SK-N-SH treated with all-trans-retinoic acid at 6 μM for 48 hours (cell line): ENCODE measurements at regions not wholly inside any gene's neighbourhood (a gene's known extent, or its start where the extent isn't known, plus 50 kb on each side); places are given as distances from the start of the nearest gene placed in this dataset.

Experiments used
- ATAC-seq: fragments of 200-7000 bp; cut with Tn5 transposase; 3 replicates; pipeline ENCODE4 v1.9.1; 2020; ENCODE audit warnings: mild to moderate bottlenecking, moderate library complexity
- ARNTL ChIP-seq: fragments of 450-650 bp; formaldehyde crosslinking; IDR thresholded peaks from 2 replicates; pipeline ENCODE4 v1.5.0; 2020; ENCODE audit warnings: low read depth, mild to moderate bottlenecking, moderate library complexity, borderline replicate concordance
- BACH2 ChIP-seq: fragments of 250-450 bp; sonication (Bioruptor Pico); IDR thresholded peaks from 2 replicates; pipeline ENCODE4 v1.9.0; 2021; ENCODE audit warnings: mild to moderate bottlenecking, borderline replicate concordance
- CREB5 ChIP-seq: fragments of 250-450 bp; sonication (Bioruptor Pico); IDR thresholded peaks from 2 replicates; pipeline ENCODE4 v1.5.1; 2020; ENCODE audit warnings: low read depth, mild to moderate bottlenecking, moderate library complexity
- CSDC2 ChIP-seq: fragments of 250-450 bp; sonication (Bioruptor Pico); IDR thresholded peaks from 2 replicates; pipeline ENCODE4 v1.5.0; 2020; ENCODE audit warnings: mild to moderate bottlenecking, moderate library complexity
- ESRRG ChIP-seq: fragments of 250-450 bp; sonication (Bioruptor Pico); IDR thresholded peaks from 2 replicates; pipeline ENCODE4 v1.6.1; 2021; ENCODE audit warnings: mild to moderate bottlenecking
- GLIS3 ChIP-seq: fragments of 250-450 bp; sonication (Bioruptor Pico); IDR thresholded peaks from 2 replicates; pipeline ENCODE4 v1.5.0; 2020; ENCODE audit warnings: mild to moderate bottlenecking, moderate library complexity
- ISL1 ChIP-seq: fragments of 250-450 bp; sonication (Bioruptor Pico); IDR thresholded peaks from 2 replicates; pipeline ENCODE4 v2.1.2; 2022; ENCODE audit warnings: mild to moderate bottlenecking, moderate library complexity
- OSR1 ChIP-seq: fragments of 250-450 bp; sonication (Bioruptor Pico); IDR thresholded peaks from 2 replicates; pipeline ENCODE4 v1.8.0; 2022; ENCODE audit warnings: moderate library complexity, mild to moderate bottlenecking, inconsistent platforms
- POU6F1 ChIP-seq: fragments of 250-450 bp; sonication (Bioruptor Pico); IDR thresholded peaks from 2 replicates; pipeline ENCODE4 v1.8.0; 2021; ENCODE audit warnings: low read depth, mild to moderate bottlenecking, moderate library complexity, borderline replicate concordance
- PPARA ChIP-seq: fragments of 250-450 bp; sonication (Bioruptor Pico); IDR thresholded peaks from 2 replicates; pipeline ENCODE4 v1.5.0; 2020; ENCODE audit warnings: mild to moderate bottlenecking, borderline replicate concordance
- RARB ChIP-seq: fragments of 250-450 bp; sonication (Bioruptor Pico); IDR thresholded peaks from 2 replicates; pipeline ENCODE4 v1.8.0; 2021; ENCODE audit warnings: mild to moderate bottlenecking, moderate library complexity
- SNAI2 ChIP-seq: fragments of 250-450 bp; sonication (Bioruptor Pico); IDR thresholded peaks from 2 replicates; pipeline ENCODE4 v1.5.0; 2020; ENCODE audit warnings: mild to moderate bottlenecking, moderate library complexity
- TCF4 ChIP-seq: fragments of 250-450 bp; sonication (Bioruptor Pico); IDR thresholded peaks from 2 replicates; pipeline ENCODE4 v1.8.0; 2021; ENCODE audit warnings: mild to moderate bottlenecking, moderate library complexity, borderline replicate concordance
- TOX ChIP-seq: fragments of 250-450 bp; sonication (Bioruptor Pico); IDR thresholded peaks from 2 replicates; pipeline ENCODE4 v1.8.0; 2021; ENCODE audit warnings: mild to moderate bottlenecking, moderate library complexity, borderline replicate concordance
- TSHZ2 ChIP-seq: fragments of 250-450 bp; sonication (Bioruptor Pico); IDR thresholded peaks from 2 replicates; pipeline ENCODE4 v1.5.0; 2020; ENCODE audit warnings: mild to moderate bottlenecking, moderate library complexity
- ZC3H10 ChIP-seq: fragments of 250-450 bp; sonication (Bioruptor Pico); IDR thresholded peaks from 2 replicates; pipeline ENCODE4 v1.5.1; 2021; ENCODE audit warnings: mild to moderate bottlenecking, moderate library complexity
- ZFP3 ChIP-seq: fragments of 250-450 bp; sonication (Bioruptor Pico); IDR thresholded peaks from 2 replicates; pipeline ENCODE4 v1.5.0; 2020; ENCODE audit warnings: mild to moderate bottlenecking, moderate library complexity
- ZFP30 ChIP-seq: fragments of 450-650 bp; formaldehyde crosslinking; IDR thresholded peaks from 2 replicates; pipeline ENCODE4 v1.5.0; 2022; ENCODE audit warnings: mild to moderate bottlenecking, moderate library complexity
- ZNF565 ChIP-seq: fragments of 450-650 bp; formaldehyde crosslinking; conservative IDR thresholded peaks from 2 replicates; pipeline ENCODE4 v1.5.0; 2020; ENCODE audit warnings: low read depth, mild to moderate bottlenecking, moderate library complexity
- ZNF70 ChIP-seq: fragments of 450-650 bp; formaldehyde crosslinking; IDR thresholded peaks from 2 replicates; pipeline ENCODE4 v1.5.0; 2020; ENCODE audit warnings: mild to moderate bottlenecking, moderate library complexity
- ZNF8 ChIP-seq: fragments of 450-650 bp; formaldehyde crosslinking; IDR thresholded peaks from 2 replicates; pipeline ENCODE4 v1.5.0; 2020; ENCODE audit warnings: mild to moderate bottlenecking, moderate library complexity
- TF ChIP-seq, protein P1 (sequence below): fragments of 250-450 bp; sonication (Bioruptor Pico); IDR thresholded peaks from 2 replicates; pipeline ENCODE4 v1.8.0; 2020; ENCODE audit warnings: mild to moderate bottlenecking, moderate library complexity, borderline replicate concordance
- TF ChIP-seq, protein P2 (sequence below): fragments of 250-450 bp; sonication (Bioruptor Pico); IDR thresholded peaks from 2 replicates; pipeline ENCODE4 v1.5.1; 2021; ENCODE audit warnings: mild to moderate bottlenecking, moderate library complexity

DNA sequence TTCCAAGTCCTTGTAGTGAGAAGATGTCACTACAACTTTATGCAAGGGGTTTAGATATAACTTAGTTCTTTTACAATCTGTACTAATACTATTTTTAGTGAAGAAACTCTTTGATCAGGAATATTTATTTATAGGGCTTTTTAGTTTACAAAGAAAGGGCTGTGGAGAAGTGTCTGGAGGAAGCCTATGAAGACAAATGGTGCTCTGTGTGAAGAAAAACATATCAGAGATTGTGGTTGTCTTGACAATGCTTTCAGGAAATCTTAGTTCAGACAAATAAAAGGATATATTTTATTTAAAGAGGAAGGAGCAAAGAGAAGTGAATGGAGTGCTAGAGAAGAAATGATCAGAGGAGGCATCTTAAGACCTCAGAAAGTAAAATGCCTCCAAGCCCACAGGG, 824.9 kb downstream of the DCDC2C start:
- ATAC-seq: no peak

DNA sequence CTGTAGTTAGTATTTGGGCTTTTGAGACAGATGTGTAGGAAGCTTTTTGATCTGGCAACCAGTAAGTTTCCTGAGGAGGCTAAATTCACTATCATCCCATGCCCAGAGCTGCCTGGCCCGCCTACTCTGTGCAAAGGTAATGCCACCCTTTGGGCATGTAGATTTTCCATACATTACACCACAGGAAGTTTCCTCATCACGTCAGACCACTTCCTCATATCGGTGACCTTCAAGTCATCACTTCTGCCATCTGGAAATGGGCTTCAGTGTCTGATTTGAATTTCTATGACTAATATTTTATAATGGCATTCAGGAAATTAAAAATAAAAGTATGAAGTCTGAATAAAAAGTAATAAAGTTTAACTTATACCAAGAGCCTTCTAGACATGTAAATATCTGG, 825.4 kb downstream of the DCDC2C start:
- no peak for ATAC-seq
- no peak for TF ChIP-seq TCF4 (CRISPR knock-in tag)
- TF ChIP-seq ZFP30: no peak
- no peak for TF ChIP-seq ZC3H10 (CRISPR knock-in tag)
- TF ChIP-seq CSDC2 (CRISPR knock-in tag): no peak
- TF ChIP-seq ZNF70: no peak
- no peak for TF ChIP-seq ARNTL (CRISPR knock-in tag)
- no peak for TF ChIP-seq POU6F1 (CRISPR knock-in tag)
- no peak for TF ChIP-seq OSR1 (CRISPR knock-in tag)
- TF ChIP-seq ISL1 (CRISPR knock-in tag): no peak
- no peak for TF ChIP-seq BACH2 (CRISPR knock-in tag)
- no peak for TF ChIP-seq ESRRG
- no peak for TF ChIP-seq ZNF8 (CRISPR knock-in tag)
- no peak for TF ChIP-seq ZNF565 (CRISPR knock-in tag)
- TF ChIP-seq, protein P1, sequence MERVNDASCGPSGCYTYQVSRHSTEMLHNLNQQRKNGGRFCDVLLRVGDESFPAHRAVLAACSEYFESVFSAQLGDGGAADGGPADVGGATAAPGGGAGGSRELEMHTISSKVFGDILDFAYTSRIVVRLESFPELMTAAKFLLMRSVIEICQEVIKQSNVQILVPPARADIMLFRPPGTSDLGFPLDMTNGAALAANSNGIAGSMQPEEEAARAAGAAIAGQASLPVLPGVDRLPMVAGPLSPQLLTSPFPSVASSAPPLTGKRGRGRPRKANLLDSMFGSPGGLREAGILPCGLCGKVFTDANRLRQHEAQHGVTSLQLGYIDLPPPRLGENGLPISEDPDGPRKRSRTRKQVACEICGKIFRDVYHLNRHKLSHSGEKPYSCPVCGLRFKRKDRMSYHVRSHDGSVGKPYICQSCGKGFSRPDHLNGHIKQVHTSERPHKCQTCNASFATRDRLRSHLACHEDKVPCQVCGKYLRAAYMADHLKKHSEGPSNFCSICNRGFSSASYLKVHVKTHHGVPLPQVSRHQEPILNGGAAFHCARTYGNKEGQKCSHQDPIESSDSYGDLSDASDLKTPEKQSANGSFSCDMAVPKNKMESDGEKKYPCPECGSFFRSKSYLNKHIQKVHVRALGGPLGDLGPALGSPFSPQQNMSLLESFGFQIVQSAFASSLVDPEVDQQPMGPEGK (CRISPR knock-in tag): no peak
- TF ChIP-seq ZFP3 (CRISPR knock-in tag): no peak

More for the DNA sequence above, 824.9 kb downstream of the DCDC2C start:
- TF ChIP-seq CSDC2 (CRISPR knock-in tag) (no peak), SNAI2 (no peak), PPARA (no peak), ISL1 (CRISPR knock-in tag) (no peak), ZNF565 (CRISPR knock-in tag) (no peak), TOX (CRISPR knock-in tag) (no peak), GLIS3 (no peak), ZNF8 (CRISPR knock-in tag) (no peak), RARB (CRISPR knock-in tag) (no peak), ZC3H10 (CRISPR knock-in tag) (no peak), ZFP30 (no peak)
- TF ChIP-seq, protein P1 (CRISPR knock-in tag): no peak

- ATAC-seq: no peak
- TF ChIP-seq CSDC2 (CRISPR knock-in tag): no peak
- no peak for TF ChIP-seq ZFP30
- TF ChIP-seq TCF4 (CRISPR knock-in tag): no peak
- TF ChIP-seq ZNF565 (CRISPR knock-in tag): no peak
- TF ChIP-seq ISL1 (CRISPR knock-in tag): no peak
- TF ChIP-seq ZFP3 (CRISPR knock-in tag): no peak
- no peak for TF ChIP-seq ARNTL (CRISPR knock-in tag)
- TF ChIP-seq CREB5 (CRISPR knock-in tag): no peak
- no peak for TF ChIP-seq POU6F1 (CRISPR knock-in tag)
- TF ChIP-seq, protein P2, sequence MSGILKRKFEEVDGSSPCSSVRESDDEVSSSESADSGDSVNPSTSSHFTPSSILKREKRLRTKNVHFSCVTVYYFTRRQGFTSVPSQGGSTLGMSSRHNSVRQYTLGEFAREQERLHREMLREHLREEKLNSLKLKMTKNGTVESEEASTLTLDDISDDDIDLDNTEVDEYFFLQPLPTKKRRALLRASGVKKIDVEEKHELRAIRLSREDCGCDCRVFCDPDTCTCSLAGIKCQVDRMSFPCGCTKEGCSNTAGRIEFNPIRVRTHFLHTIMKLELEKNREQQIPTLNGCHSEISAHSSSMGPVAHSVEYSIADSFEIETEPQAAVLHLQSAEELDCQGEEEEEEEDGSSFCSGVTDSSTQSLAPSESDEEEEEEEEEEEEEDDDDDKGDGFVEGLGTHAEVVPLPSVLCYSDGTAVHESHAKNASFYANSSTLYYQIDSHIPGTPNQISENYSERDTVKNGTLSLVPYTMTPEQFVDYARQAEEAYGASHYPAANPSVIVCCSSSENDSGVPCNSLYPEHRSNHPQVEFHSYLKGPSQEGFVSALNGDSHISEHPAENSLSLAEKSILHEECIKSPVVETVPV (CRISPR knock-in tag): no peak
- TF ChIP-seq ZC3H10 (CRISPR knock-in tag): no peak
- TF ChIP-seq RARB (CRISPR knock-in tag): no peak
- TF ChIP-seq BACH2 (CRISPR knock-in tag): no peak
- TF ChIP-seq TSHZ2: no peak
These were observed 826.4 kb downstream of the DCDC2C start for GRCh38 chr2:4529738-4530137.
